Stimulated activated CD8-positive, alpha-beta memory T cell treated with anti-CD3 and anti-CD28 coated beads, Interleukin-7, amount 100 ng/mL, for 1 hour (primary cell): ENCODE measurements at regions not wholly inside any gene's neighbourhood (a gene's known extent, or its start where the extent isn't known, plus 50 kb on each side); places are given as distances from the start of the nearest gene placed in this dataset.

Experiments used
- DNase-seq, 2 donors: peaks; one replicate each; pipeline ENCODE4 v3.0.0-alpha.2; 2020; ENCODE audit warnings: low read depth in 2 of 2

- DNase-seq: no peak
Measured at GRCh38 chr10:2981361-2981801, 86.0 kb upstream of the PFKP start.

GRCh38 chr10:2980791-2981360 is 86.5 kb upstream of the PFKP start:
- DNase-seq: no peak

GRCh38 chr10:2980116-2980515 is 87.2 kb upstream of the PFKP start:
- DNase-seq: no peak

- DNase-seq: no peak
Measured at GRCh38 chr10:2979306-2979705, 88.0 kb upstream of the PFKP start.

- DNase-seq: no peak
Measured at GRCh38 chr10:2978574-2979273, 88.6 kb upstream of the PFKP start.

- no peak for DNase-seq
Measured at GRCh38 chr10:2978111-2978510, 89.2 kb upstream of the PFKP start.

GRCh38 chr10:2974503-2975207 is 92.7 kb upstream of the PFKP start:
- DNase-seq: no peak

GRCh38 chr10:2974083-2974482 is 93.3 kb upstream of the PFKP start:
- no peak for DNase-seq

- no peak for DNase-seq
Measured at GRCh38 chr10:2972810-2973209, 94.5 kb upstream of the PFKP start.

GRCh38 chr10:2972216-2972615 is 95.1 kb upstream of the PFKP start:
- DNase-seq: no peak

GRCh38 chr10:2970190-2970823 is 97.0 kb upstream of the PFKP start:
- no peak for DNase-seq

- no peak for DNase-seq
Measured at GRCh38 chr10:2968401-2969058, 98.8 kb upstream of the PFKP start.

- no peak for DNase-seq
Measured at GRCh38 chr10:2966134-2966533, 101.2 kb upstream of the PFKP start.

- DNase-seq: no peak
Measured at GRCh38 chr10:2964632-2965296, 102.6 kb upstream of the PFKP start.

GRCh38 chr10:2963889-2964631 is 103.3 kb upstream of the PFKP start:
- DNase-seq: no peak

- DNase-seq: no peak
Measured at GRCh38 chr10:2962194-2962593, 105.2 kb upstream of the PFKP start.

- DNase-seq: no peak
Measured at GRCh38 chr10:2958659-2959058, 108.7 kb upstream of the PFKP start.

- DNase-seq: no peak
Measured at GRCh38 chr10:2957785-2958184, 109.6 kb upstream of the PFKP start.

- DNase-seq: no peak
Measured at GRCh38 chr10:2955064-2955463, 112.3 kb upstream of the PFKP start.

GRCh38 chr10:2953495-2953894 is 113.9 kb upstream of the PFKP start:
- no peak for DNase-seq
